ENCODE measurements at regions not wholly inside any gene's neighbourhood (a gene's known extent, or its start where the extent isn't known, plus 50 kb on each side); places are given as distances from the start of the nearest gene placed in this dataset.

GRCh38 chr11:116099541-116099940 lies 595.3 kb upstream of the CADM1 start:
- 70 to 83% methylated on average over 6 of the region's 6 CpGs for WGBS, 2 donors (ENCODE audit: low coverage in 1 of 2)
- TF ChIP-seq EP300 (IDR thresholded peaks at IDR 0.05) = no peak
- no peak for TF ChIP-seq POLR2A (IDR thresholded peaks at IDR 0.05)
- no peak for TF ChIP-seq POLR2AphosphoS5 (IDR thresholded peaks at IDR 0.05)
- no peak for TF ChIP-seq CTCF (IDR thresholded peaks at IDR 0.05)
- no peaks in the 10 kb centered on the region for H3K27me3 ChIP-seq

GRCh38 chr11:116096272-116096995 lies 592.2 kb upstream of the CADM1 start:
- H3K9me3 ChIP-seq = no peaks in the 10 kb centered on the region
- no peak for TF ChIP-seq POLR2AphosphoS5 (IDR thresholded peaks at IDR 0.05)
- no peak for TF ChIP-seq EP300 (IDR thresholded peaks at IDR 0.05)
- TF ChIP-seq CTCF (IDR thresholded peaks at IDR 0.05) = no peak
- no peak for TF ChIP-seq POLR2A (IDR thresholded peaks at IDR 0.05)
- no peaks in the 10 kb centered on the region for H3K4me1 ChIP-seq
- 43 to 47% methylated on average over 10 to 11 of the region's 12 CpGs for WGBS, 2 donors (ENCODE audit: low coverage in 1 of 2)
- no peak overlapping the region for H3K4me3 ChIP-seq
- ATAC-seq = no peak
- H3K27ac ChIP-seq = no peak overlapping the region
- no peaks in the 10 kb centered on the region for H3K36me3 ChIP-seq
- H3K27me3 ChIP-seq = no peaks in the 10 kb centered on the region

More at GRCh38 chr11:116099541-116099940, 595.3 kb upstream of the CADM1 start:
- Histone ChIP-seq H3K36me3 (no peaks in the 10 kb centered on the region), H3K4me3 (no peak overlapping the region), H3K27ac (no peak overlapping the region), H3K4me1 (no peaks in the 10 kb centered on the region), H3K9me3 (no peaks in the 10 kb centered on the region)
- no peak for ATAC-seq

GRCh38 chr11:116093481-116094270 lies 589.5 kb upstream of the CADM1 start:
- no peaks in the 10 kb centered on the region for H3K9me3 ChIP-seq
- ATAC-seq = no peak
- H3K27ac ChIP-seq = no peak overlapping the region
- TF ChIP-seq POLR2AphosphoS5 (IDR thresholded peaks at IDR 0.05) (no peak), POLR2A (IDR thresholded peaks at IDR 0.05) (no peak), CTCF (IDR thresholded peaks at IDR 0.05) (no peak), EP300 (IDR thresholded peaks at IDR 0.05) (no peak)
- H3K4me3 ChIP-seq = no peak overlapping the region
- H3K36me3 ChIP-seq = no peaks in the 10 kb centered on the region
- no peaks in the 10 kb centered on the region for H3K27me3 ChIP-seq
- 76 to 100% methylated on average over 1 to 2 of the region's 2 CpGs for WGBS, 2 donors (ENCODE audit: low coverage in 1 of 2)
- no peaks in the 10 kb centered on the region for H3K4me1 ChIP-seq

- H3K4me3 ChIP-seq = no peak overlapping the region
- no peaks in the 10 kb centered on the region for H3K27me3 ChIP-seq
- no peaks in the 10 kb centered on the region for H3K9me3 ChIP-seq
- H3K27ac ChIP-seq = no peak overlapping the region
- WGBS, 2 donors (ENCODE audit: low coverage in 1 of 2) = 69% methylated on average over 6 of the region's 7 CpGs
- H3K36me3 ChIP-seq = no peaks in the 10 kb centered on the region
- H3K4me1 ChIP-seq = no peaks in the 10 kb centered on the region
- no peak for ATAC-seq
- no peak for TF ChIP-seq POLR2AphosphoS5 (IDR thresholded peaks at IDR 0.05)
- TF ChIP-seq POLR2A (IDR thresholded peaks at IDR 0.05) = no peak
- no peak for TF ChIP-seq EP300 (IDR thresholded peaks at IDR 0.05)
- TF ChIP-seq CTCF (IDR thresholded peaks at IDR 0.05) = no peak
Measured at GRCh38 chr11:116093065-116093464, 588.9 kb upstream of the CADM1 start.

Measured in gastroesophageal sphincter (tissue), 4 donors.